HCT116 (cell line): ENCODE measurements at regions not wholly inside any gene's neighbourhood (a gene's known extent, or its start where the extent isn't known, plus 50 kb on each side); places are given as distances from the start of the nearest gene placed in this dataset.

Source experiments
- ATAC-seq: fragments of 200-7000 bp; cut with Tn5 transposase; 2 replicates; pipeline ENCODE4 v1.9.1; 2020; ENCODE audit warnings: mild to moderate bottlenecking, moderate library complexity
- BruUV-seq: library from RNA; stranded (reverse); fragments of 400-500 nt; replicated peaks from 2 replicates; lab custom pipeline; 2021; lab: Mats Ljungman, UMichigan
- CTCF ChIA-PET: fragments of 300-600 bp; sonication (Branson Sonifier 250); formaldehyde crosslinking; loops from one replicate; lab custom pipeline; 2021; ENCODE audit warnings: antibody characterized with exemption; lab: Charles Lee
- POLR2A ChIA-PET: fragments of 300-600, 350-600 bp; sonication (Branson Sonifier 250); formaldehyde crosslinking; loops from one replicate; lab custom pipeline; 2021; ENCODE audit warnings: antibody characterized with exemption; lab: Charles Lee
- RAD21 ChIA-PET, 2 experiments: fragments of 300-600 bp; sonication (Branson Sonifier 250); formaldehyde crosslinking; loops; one replicate each; lab custom pipeline; 2023; ENCODE audit warnings: low total read pairs in 2 of 2; ENCODE audit not compliant: uncharacterized antibody in 2 of 2, unreplicated experiment in 2 of 2, low non-redundant PET in 1 of 2; lab: Charles Lee
- DNase-seq: peaks from one replicate; pipeline ENCODE4 v3.0.0-alpha.2; 2010; ENCODE audit warnings: low read depth, low spot score
- H2AFZ ChIP-seq: fragments of 200-600 bp; shearing (Covaris generic), sonication (generic); 2 replicates; pipeline ENCODE4 v1.6.1; 2017; ENCODE audit warnings: low read depth, mixed run types, mixed read lengths, antibody characterized with exemption, low read length; ENCODE audit not compliant: poor library complexity, severe bottlenecking
- H3K27ac ChIP-seq: 2 replicates; pipeline ENCODE4 v1.5.1; 2012; ENCODE audit warnings: low read depth, low read length
- H3K27me3 ChIP-seq: fragments of 200-600 bp; sonication (generic); 2 replicates; pipeline ENCODE4 v1.6.1; 2016; ENCODE audit warnings: mixed run types, low read length, mixed read lengths; ENCODE audit not compliant: insufficient read depth
- H3K36me3 ChIP-seq, 2 experiments: fragments of 200-500 bp in 1 of 2; fragments of 200-600 bp in 1 of 2; sonication (Bioruptor generic) in 1 of 2; sonication (generic) in 1 of 2; 2 replicates each; pipeline versions ENCODE4 v1.5.1 to v1.6.1; 2014 to 2016; ENCODE audit warnings: low read length in 2 of 2, inconsistent platforms in 1 of 2, mixed read lengths in 1 of 2, mixed run types in 1 of 2; ENCODE audit not compliant: insufficient read depth in 2 of 2, control insufficient read depth in 1 of 2
- H3K4me1 ChIP-seq, 2 experiments: fragments of 200-600 bp in 1 of 2; sonication (generic) in 1 of 2; 2 replicates each; pipeline versions ENCODE4 v1.5.1 to v1.6.1; 2012 to 2017; ENCODE audit warnings: low read length in 2 of 2, inconsistent platforms in 1 of 2, mild to moderate bottlenecking in 1 of 2, mixed read lengths in 1 of 2, mixed run types in 1 of 2, moderate library complexity in 1 of 2; ENCODE audit not compliant: insufficient read depth in 2 of 2, control insufficient read depth in 1 of 2
- H3K4me2 ChIP-seq: fragments of 200-600 bp; sonication (generic); 2 replicates; pipeline ENCODE4 v1.6.1; 2017; ENCODE audit warnings: mixed run types, low read length, mixed read lengths
- H3K4me3 ChIP-seq, 2 experiments: fragments of 200-600 bp in 1 of 2; sonication (generic) in 1 of 2; replicated peaks in 1 of 2; 2 replicates each; pipeline ENCODE4 v1.5.1; 2011 to 2016; ENCODE audit warnings: low read length in 2 of 2, control low read depth in 1 of 2, low read depth in 1 of 2, mild to moderate bottlenecking in 1 of 2, mixed read lengths in 1 of 2, mixed run types in 1 of 2
- H3K79me2 ChIP-seq: fragments of 200-600 bp; sonication (generic); 2 replicates; pipeline ENCODE4 v1.6.1; 2017; ENCODE audit warnings: mild to moderate bottlenecking, mixed run types, low read length, moderate library complexity, mixed read lengths; ENCODE audit not compliant: insufficient read depth
- H3K9ac ChIP-seq: fragments of 200-600 bp; sonication (generic); 2 replicates; pipeline ENCODE4 v1.6.1; 2016; ENCODE audit warnings: low read length, mixed read lengths
- H3K9me2 ChIP-seq: fragments of 200-600 bp; sonication (generic), shearing (Covaris generic); 2 replicates; pipeline ENCODE4 v1.6.1; 2017; ENCODE audit warnings: mixed run types, mild to moderate bottlenecking, moderate library complexity; ENCODE audit not compliant: insufficient read depth
- H3K9me3 ChIP-seq, 2 experiments: fragments of 200-500 bp in 1 of 2; fragments of 200-600 bp in 1 of 2; sonication (Bioruptor generic) in 1 of 2; sonication (generic) in 1 of 2; 2 replicates each; pipeline ENCODE4 v1.6.1; 2014 to 2017; ENCODE audit warnings: low read length in 2 of 2, mixed read lengths in 2 of 2, inconsistent platforms in 1 of 2, low read depth in 1 of 2, mild to moderate bottlenecking in 1 of 2, mixed run types in 1 of 2, moderate library complexity in 1 of 2; ENCODE audit not compliant: control insufficient read depth in 1 of 2, insufficient read depth in 1 of 2
- H4K20me1 ChIP-seq: fragments of 200-600 bp; sonication (generic), shearing (Covaris generic); 2 replicates; pipeline ENCODE4 v1.6.1; 2017; ENCODE audit warnings: mixed run types, mild to moderate bottlenecking, moderate library complexity; ENCODE audit not compliant: insufficient read depth
- CEBPB ChIP-seq: IDR thresholded peaks from 2 replicates; pipeline ENCODE4 v1.6.1; 2012; ENCODE audit warnings: low read depth
- JUND ChIP-seq: IDR thresholded peaks from 2 replicates; pipeline ENCODE4 v1.6.1; 2012
- REST ChIP-seq: IDR thresholded peaks from 2 replicates; pipeline ENCODE4 v1.6.1; 2012; ENCODE audit warnings: low read depth
- SP1 ChIP-seq: IDR thresholded peaks from 2 replicates; pipeline ENCODE4 v1.6.1; 2012; ENCODE audit warnings: low read depth
- TCF7L2 ChIP-seq: IDR thresholded peaks from 2 replicates; pipeline ENCODE4 v1.7.0; 2011; ENCODE audit warnings: borderline replicate concordance, inconsistent platforms; ENCODE audit not compliant: insufficient read depth, insufficient read length; ENCODE audit errors: extremely low read depth
- YY1 ChIP-seq: IDR thresholded peaks from 2 replicates; pipeline ENCODE4 v1.6.1; 2011; ENCODE audit warnings: low read length, low read depth, moderate library complexity, mild to moderate bottlenecking; ENCODE audit not compliant: insufficient replicate concordance; ENCODE audit errors: extremely low read depth
- ZFX ChIP-seq: fragments of 450-650 bp; IDR thresholded peaks from 2 replicates; pipeline ENCODE4 v1.6.1; 2017
- intact Hi-C: fragments of 100-400 bp; cut with micrococcal nuclease; formaldehyde crosslinking; loops from 2 replicates; pipeline ENCODE4 v1.10.0; 2022

- Histone ChIP-seq H3K27me3 (no peaks in the 10 kb centered on the region), H3K9ac (no peak overlapping the region), H3K79me2 (no peaks in the 10 kb centered on the region), H3K9me3 (no peaks in the 10 kb centered on the region), H2AFZ (no peak overlapping the region), H4K20me1 (no peaks in the 10 kb centered on the region), H3K4me2 (no peak overlapping the region), H3K36me3 (no peaks in the 10 kb centered on the region), H3K4me3 (no peak overlapping the region), H3K9me2 (no peaks in the 10 kb centered on the region), H3K4me1 (no peaks in the 10 kb centered on the region), H3K27ac (no peak overlapping the region)
- intact Hi-C loops = no loop called here
- TF ChIP-seq SP1 = no peak
- no peak for TF ChIP-seq YY1
- no peak for DNase-seq
- no TSS peak for BruUV-seq
- POLR2A ChIA-PET = no interaction called here
- RAD21 ChIA-PET = no interaction called here
- CTCF ChIA-PET = no interaction called here
- no peak for ATAC-seq
Measured at GRCh38 chr3:143188881-143189280, 69.3 kb downstream of the CHST2 start.

DNA sequence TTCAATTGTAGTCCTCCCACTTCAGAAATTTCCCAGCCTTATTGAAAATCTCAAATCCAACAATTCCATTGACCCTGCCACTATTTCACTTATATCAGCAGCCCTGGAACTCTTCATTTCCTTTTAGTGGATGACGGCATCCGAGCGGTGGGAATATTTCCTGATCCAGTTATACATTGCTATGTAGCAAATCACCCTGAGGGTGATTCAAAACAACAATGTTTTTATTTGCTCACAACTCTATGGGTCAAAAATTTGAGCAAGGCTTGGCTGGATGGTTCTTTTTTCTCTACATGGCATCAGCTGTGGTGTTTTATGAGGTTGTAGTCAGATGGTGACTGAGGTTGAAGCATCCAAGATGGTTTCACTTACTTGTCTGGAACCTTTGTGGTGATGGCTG is 70.5 kb downstream of the CHST2 start:
- intact Hi-C loops = no loop called here

More for the DNA sequence above, 70.5 kb downstream of the CHST2 start:
- no peaks in the 10 kb centered on the region for H3K4me1 ChIP-seq
- RAD21 ChIA-PET = no interaction called here
- H3K36me3 ChIP-seq = no peaks in the 10 kb centered on the region
- no peaks in the 10 kb centered on the region for H3K27me3 ChIP-seq
- CTCF ChIA-PET = no interaction called here
- H3K9ac ChIP-seq = no peak overlapping the region
- H3K79me2 ChIP-seq = no peaks in the 10 kb centered on the region
- H3K9me3 ChIP-seq = no peaks in the 10 kb centered on the region
- DNase-seq (no peak), ATAC-seq (no peak)
- H3K4me3 ChIP-seq = no peak overlapping the region
- H4K20me1 ChIP-seq = no peaks in the 10 kb centered on the region
- no peak overlapping the region for H2AFZ ChIP-seq
- H3K4me2 ChIP-seq = no peak overlapping the region
- no peak for TF ChIP-seq REST
- no peak for TF ChIP-seq ZFX
- no peak for TF ChIP-seq TCF7L2
- TF ChIP-seq JUND = no peak
- no peak for TF ChIP-seq CEBPB
- POLR2A ChIA-PET = no interaction called here
- H3K27ac ChIP-seq = no peak overlapping the region
- no TSS peak for BruUV-seq
- H3K9me2 ChIP-seq = no peaks in the 10 kb centered on the region
